Neural progenitor cell (in vitro differentiated cells): ENCODE measurements at regions not wholly inside any gene's neighbourhood (a gene's known extent, or its start where the extent isn't known, plus 50 kb on each side); places are given as distances from the start of the nearest gene placed in this dataset.
"Not testable (repeated sequence)": the region's sequence is repeated elsewhere in the genome, so short reads cannot be mapped to it uniquely, and the experiment has no call there.

Experiments
- DNase-seq: peaks from one replicate; pipeline ENCODE4 v3.0.0-alpha.2; 2016; ENCODE audit warnings: low spot score
- H2AFZ ChIP-seq: fragments of 200-600 bp; sonication (generic); replicated peaks from 2 replicates; pipeline ENCODE4 v1.6.1; 2016; ENCODE audit warnings: antibody characterized with exemption
- H3F3A ChIP-seq: fragments of 200-600 bp; sonication (generic); 2 replicates; pipeline ENCODE4 v1.6.1; 2016; ENCODE audit warnings: antibody characterized with exemption, low read depth
- H3K27ac ChIP-seq: fragments of 200-600 bp; sonication (generic); 2 replicates; pipeline ENCODE4 v1.5.1; 2016; ENCODE audit warnings: mild to moderate bottlenecking
- H3K27me3 ChIP-seq: fragments of 200-600 bp; sonication (generic); 2 replicates; pipeline ENCODE4 v1.6.1; 2016; ENCODE audit warnings: mild to moderate bottlenecking, moderate library complexity
- H3K36me3 ChIP-seq: fragments of 200-600 bp; sonication (generic); 2 replicates; pipeline ENCODE4 v1.5.1; 2016
- H3K4me1 ChIP-seq: fragments of 200-600 bp; sonication (generic); 2 replicates; pipeline ENCODE4 v1.6.1; 2016; ENCODE audit warnings: mixed run types
- H3K4me2 ChIP-seq: fragments of 200-600 bp; sonication (generic); 2 replicates; pipeline ENCODE4 v1.6.1; 2016
- H3K4me3 ChIP-seq: fragments of 200-600 bp; sonication (generic); 2 replicates; pipeline ENCODE4 v1.5.1; 2016
- H3K79me2 ChIP-seq: fragments of 200-600 bp; sonication (generic); 2 replicates; pipeline ENCODE4 v1.6.1; 2016; ENCODE audit warnings: low read depth
- H3K9ac ChIP-seq: fragments of 200-600 bp; sonication (generic); 2 replicates; pipeline ENCODE4 v1.6.1; 2016
- H3K9me3 ChIP-seq: fragments of 200-600 bp; sonication (generic); 2 replicates; pipeline ENCODE4 v1.5.1; 2016; ENCODE audit warnings: low read depth
- H4K20me1 ChIP-seq: fragments of 200-600 bp; sonication (generic); 2 replicates; pipeline ENCODE4 v1.6.1; 2016; ENCODE audit warnings: low read depth
- H3K27ac Mint-ChIP-seq: 3 replicates; pipeline ENCODE4 v1.8.0; 2021; ENCODE audit warnings: mixed read lengths
- H3K27me3 Mint-ChIP-seq: 2 replicates; pipeline ENCODE4 v1.8.0; 2022; ENCODE audit warnings: low read depth, mild to moderate bottlenecking, inconsistent platforms, moderate library complexity, mixed read lengths; ENCODE audit not compliant: insufficient read depth
- H3K36me3 Mint-ChIP-seq: 3 replicates; pipeline ENCODE4 v1.8.0; 2021; ENCODE audit warnings: mixed read lengths
- H3K4me1 Mint-ChIP-seq: 3 replicates; pipeline ENCODE4 v1.8.0; 2021; ENCODE audit warnings: mixed read lengths
- H3K4me3 Mint-ChIP-seq: 3 replicates; pipeline ENCODE4 v1.8.0; 2021; ENCODE audit warnings: mild to moderate bottlenecking, moderate library complexity, mixed read lengths
- H3K9me3 Mint-ChIP-seq: 3 replicates; pipeline ENCODE4 v1.8.0; 2020; ENCODE audit warnings: mixed read lengths
- EZH2 ChIP-seq: fragments of 200-600 bp; sonication (generic); IDR thresholded peaks from 2 replicates; pipeline ENCODE4 v1.6.1; 2017; ENCODE audit warnings: antibody characterized with exemption, mild to moderate bottlenecking, moderate library complexity
- EZH2phosphoT487 ChIP-seq: fragments of 200-600 bp; sonication (generic); IDR thresholded peaks from 2 replicates; pipeline ENCODE4 v1.6.1; 2017; ENCODE audit warnings: antibody characterized with exemption
- TF ChIP-seq, protein P1 (sequence below): fragments of 200-600 bp; sonication (generic); IDR thresholded peaks from 2 replicates; pipeline ENCODE4 v1.5.1; 2017; ENCODE audit warnings: antibody characterized with exemption, mild to moderate bottlenecking

DNA sequence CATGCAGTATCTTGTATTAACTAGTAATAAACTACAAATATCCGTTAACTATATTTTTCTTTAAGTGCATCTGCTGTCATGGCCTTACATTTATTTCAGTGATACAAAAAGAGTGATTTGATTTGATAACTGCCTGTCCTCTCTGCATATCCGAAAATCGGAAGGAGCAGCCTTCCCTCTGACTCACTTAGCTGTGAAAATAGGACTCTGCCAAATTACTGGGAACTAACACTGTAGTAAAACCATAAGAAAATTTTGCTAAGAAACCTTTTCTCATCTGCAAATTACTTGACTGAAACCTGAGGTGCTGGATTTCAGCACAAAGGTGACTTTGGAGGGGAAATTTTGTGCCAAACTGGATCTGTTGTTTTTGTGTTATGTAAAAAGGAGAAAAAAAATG, 176.6 kb upstream of the MKLN1 start:
- Histone ChIP-seq H3K9me3 (no peaks in the 10 kb centered on the region), H3K9ac (no peak overlapping the region), H3K4me1 (no peaks in the 10 kb centered on the region), H2AFZ (no peak overlapping the region), H3K4me3 (no peak overlapping the region), H4K20me1 (no peaks in the 10 kb centered on the region), H3K27ac (no peak overlapping the region), H3F3A (no peaks in the 10 kb centered on the region), H3K79me2 (no peaks in the 10 kb centered on the region), H3K36me3 (no peaks in the 10 kb centered on the region), H3K27me3 (no peaks in the 10 kb centered on the region), H3K4me2 (no peak overlapping the region)
- Mint-ChIP-seq H3K4me1 (no peaks in the 10 kb centered on the region), H3K27me3 (no peaks in the 10 kb centered on the region), H3K4me3 (no peak overlapping the region), H3K27ac (no peak overlapping the region), H3K9me3 (no peaks in the 10 kb centered on the region), H3K36me3 (no peaks in the 10 kb centered on the region)
- TF ChIP-seq EZH2: no peak
- no peak for TF ChIP-seq EZH2phosphoT487
- TF ChIP-seq, protein P1, sequence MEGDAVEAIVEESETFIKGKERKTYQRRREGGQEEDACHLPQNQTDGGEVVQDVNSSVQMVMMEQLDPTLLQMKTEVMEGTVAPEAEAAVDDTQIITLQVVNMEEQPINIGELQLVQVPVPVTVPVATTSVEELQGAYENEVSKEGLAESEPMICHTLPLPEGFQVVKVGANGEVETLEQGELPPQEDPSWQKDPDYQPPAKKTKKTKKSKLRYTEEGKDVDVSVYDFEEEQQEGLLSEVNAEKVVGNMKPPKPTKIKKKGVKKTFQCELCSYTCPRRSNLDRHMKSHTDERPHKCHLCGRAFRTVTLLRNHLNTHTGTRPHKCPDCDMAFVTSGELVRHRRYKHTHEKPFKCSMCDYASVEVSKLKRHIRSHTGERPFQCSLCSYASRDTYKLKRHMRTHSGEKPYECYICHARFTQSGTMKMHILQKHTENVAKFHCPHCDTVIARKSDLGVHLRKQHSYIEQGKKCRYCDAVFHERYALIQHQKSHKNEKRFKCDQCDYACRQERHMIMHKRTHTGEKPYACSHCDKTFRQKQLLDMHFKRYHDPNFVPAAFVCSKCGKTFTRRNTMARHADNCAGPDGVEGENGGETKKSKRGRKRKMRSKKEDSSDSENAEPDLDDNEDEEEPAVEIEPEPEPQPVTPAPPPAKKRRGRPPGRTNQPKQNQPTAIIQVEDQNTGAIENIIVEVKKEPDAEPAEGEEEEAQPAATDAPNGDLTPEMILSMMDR: no peak
- no peak for DNase-seq

DNA sequence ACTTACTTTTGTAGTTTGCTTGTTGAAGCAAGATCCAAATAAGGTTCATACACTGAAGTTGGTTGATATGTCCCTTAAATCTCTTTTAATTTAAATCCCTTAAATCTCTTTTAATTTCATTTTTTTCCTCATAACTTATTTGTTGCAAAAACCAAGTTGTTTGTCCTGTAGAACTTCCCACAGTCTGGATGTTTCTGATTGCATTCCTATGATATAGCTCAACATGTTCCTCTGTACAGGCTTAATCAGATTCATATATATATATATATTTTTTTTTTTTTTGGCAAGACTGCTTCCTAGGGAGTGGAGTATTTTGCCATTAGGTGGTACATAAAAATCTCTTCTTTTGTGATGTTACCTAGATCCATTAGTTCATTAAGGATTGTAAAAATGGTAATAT, 174.9 kb upstream of the MKLN1 start:
- H3K4me2 ChIP-seq: no peak overlapping the region
- H3K36me3 ChIP-seq: no peaks in the 10 kb centered on the region
- Mint-ChIP-seq H3K36me3 (no peaks in the 10 kb centered on the region), H3K27ac (no peak overlapping the region), H3K27me3 (no peaks in the 10 kb centered on the region), H3K4me1 (no peaks in the 10 kb centered on the region), H3K9me3 (no peaks in the 10 kb centered on the region), H3K4me3 (no peak overlapping the region)
- H3K27ac ChIP-seq: no peak overlapping the region
- H3K79me2 ChIP-seq: no peaks in the 10 kb centered on the region
- no peaks in the 10 kb centered on the region for H3K9me3 ChIP-seq
- no peak overlapping the region for H3K4me3 ChIP-seq
- H3K9ac ChIP-seq: no peak overlapping the region
- DNase-seq: no peak
- H2AFZ ChIP-seq: no peak overlapping the region
- no peaks in the 10 kb centered on the region for H3K4me1 ChIP-seq
- H4K20me1 ChIP-seq: no peaks in the 10 kb centered on the region
- H3K27me3 ChIP-seq: no peaks in the 10 kb centered on the region
- H3F3A ChIP-seq: no peaks in the 10 kb centered on the region
- no peak for TF ChIP-seq EZH2
- TF ChIP-seq, protein P1: no peak
- TF ChIP-seq EZH2phosphoT487: no peak

DNA sequence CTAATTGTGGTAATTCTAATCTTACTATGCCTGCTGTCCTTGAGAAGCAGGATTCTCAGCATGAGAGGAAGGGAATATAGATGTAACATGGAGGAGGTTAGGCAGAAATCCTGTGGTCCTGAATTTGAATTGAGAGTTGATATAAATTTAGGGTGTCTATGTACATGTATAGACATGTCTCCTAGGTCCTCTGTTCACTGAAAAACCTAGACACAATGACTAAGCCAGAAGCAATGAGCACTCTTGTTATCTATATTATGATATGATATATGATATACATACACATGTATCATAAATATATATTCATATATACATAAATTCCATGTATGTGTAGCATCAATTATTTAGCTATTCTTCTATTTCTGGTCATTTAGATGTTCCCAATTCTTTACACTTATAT, 173.3 kb upstream of the MKLN1 start:
- H3K4me3 ChIP-seq: no peak overlapping the region
- Mint-ChIP-seq H3K27ac (no peak overlapping the region), H3K27me3 (no peaks in the 10 kb centered on the region), H3K4me3 (no peak overlapping the region), H3K4me1 (no peaks in the 10 kb centered on the region), H3K9me3 (no peaks in the 10 kb centered on the region), H3K36me3 (no peaks in the 10 kb centered on the region)
- H3F3A ChIP-seq: no peaks in the 10 kb centered on the region
- H3K36me3 ChIP-seq: no peaks in the 10 kb centered on the region
- no peak for TF ChIP-seq EZH2phosphoT487
- no peaks in the 10 kb centered on the region for H3K79me2 ChIP-seq
- no peaks in the 10 kb centered on the region for H3K4me1 ChIP-seq
- no peaks in the 10 kb centered on the region for H3K9me3 ChIP-seq
- no peak overlapping the region for H3K9ac ChIP-seq
- H2AFZ ChIP-seq: no peak overlapping the region
- H3K27me3 ChIP-seq: no peaks in the 10 kb centered on the region
- no peak overlapping the region for H3K27ac ChIP-seq
- H4K20me1 ChIP-seq: no peaks in the 10 kb centered on the region
- DNase-seq: no peak
- no peak overlapping the region for H3K4me2 ChIP-seq

DNA sequence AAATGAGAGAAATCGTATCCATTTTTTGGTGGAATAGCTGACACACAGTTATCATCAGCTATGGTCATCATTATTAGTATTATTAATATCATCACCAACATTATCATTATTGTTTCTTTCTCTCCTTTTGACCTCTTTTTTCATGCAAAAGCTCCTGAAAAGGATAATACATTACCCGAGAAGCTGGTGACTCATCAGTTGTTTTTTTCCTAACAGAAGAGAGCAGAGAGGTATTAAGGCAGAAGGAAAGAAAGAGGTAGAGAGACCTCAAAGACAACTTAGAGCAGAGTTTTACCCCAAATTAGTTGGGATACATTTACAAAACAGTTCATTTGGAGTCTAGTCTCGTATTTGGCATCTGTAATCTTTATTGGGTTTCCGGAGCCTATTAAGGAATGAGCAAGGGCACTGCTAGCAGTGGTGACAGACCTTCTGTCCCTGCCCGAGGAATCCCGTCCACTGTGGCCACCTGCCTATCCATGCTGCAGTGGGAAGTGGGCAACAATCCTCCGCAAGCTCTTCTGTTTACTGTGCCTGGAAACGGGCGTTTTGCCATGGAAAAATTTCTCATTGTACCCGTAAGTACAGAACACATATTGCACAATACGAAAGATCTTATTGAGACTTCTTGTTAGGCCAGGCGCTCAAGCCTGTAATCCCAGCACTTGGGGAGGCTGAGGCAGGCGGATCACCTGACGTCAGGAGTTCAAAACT, 170.0 kb upstream of the MKLN1 start:
- no peak overlapping the region for H3K27ac ChIP-seq
- H3K4me1 Mint-ChIP-seq: no peaks in the 10 kb centered on the region
- H3K36me3 ChIP-seq: no peaks in the 10 kb centered on the region
- no peaks in the 10 kb centered on the region for H3K36me3 Mint-ChIP-seq
- H2AFZ ChIP-seq: no peak overlapping the region
- TF ChIP-seq EZH2phosphoT487 (no peak), EZH2 (no peak)
- TF ChIP-seq, protein P1: no peak
- no peak overlapping the region for H3K4me3 Mint-ChIP-seq
- no peak overlapping the region for H3K9ac ChIP-seq
- H3K4me3 ChIP-seq: no peak overlapping the region
- no peak overlapping the region for H3K27ac Mint-ChIP-seq
- no peaks in the 10 kb centered on the region for H3F3A ChIP-seq
- no peak overlapping the region for H3K4me2 ChIP-seq
- H4K20me1 ChIP-seq: no peaks in the 10 kb centered on the region
- DNase-seq: no peak
- no peaks in the 10 kb centered on the region for H3K79me2 ChIP-seq
- no peaks in the 10 kb centered on the region for H3K27me3 ChIP-seq
- H3K9me3 Mint-ChIP-seq: no peaks in the 10 kb centered on the region
- no peaks in the 10 kb centered on the region for H3K4me1 ChIP-seq
- H3K27me3 Mint-ChIP-seq: peaks cover 3% of the 10 kb centered on the region
- H3K9me3 ChIP-seq: no peaks in the 10 kb centered on the region

DNA sequence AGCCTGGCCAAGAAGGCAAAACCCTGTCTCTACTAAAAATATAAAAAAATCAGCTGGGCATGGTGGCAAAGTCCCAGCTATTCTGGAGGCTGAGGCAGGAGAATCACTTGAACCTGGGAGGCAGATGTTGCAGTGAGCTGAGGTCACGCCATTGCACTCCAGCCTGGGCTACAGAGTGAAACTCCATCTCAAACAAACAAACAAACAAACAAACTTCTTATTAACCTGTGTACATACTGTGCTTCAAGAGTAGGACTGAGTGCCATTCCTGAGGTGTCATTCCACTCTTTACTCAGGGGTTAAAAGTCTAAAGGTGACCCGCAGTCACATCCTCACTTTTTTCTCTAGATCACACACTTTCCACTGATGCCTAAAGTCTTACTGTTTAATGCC, 169.4 kb upstream of the MKLN1 start:
- not testable (repeated sequence) for H3K36me3 Mint-ChIP-seq, H3K9me3 ChIP-seq, H3K4me3 ChIP-seq, H3K4me2 ChIP-seq, DNase-seq, H2AFZ ChIP-seq, H3K27me3 Mint-ChIP-seq, H3K4me3 Mint-ChIP-seq, H4K20me1 ChIP-seq, H3K4me1 Mint-ChIP-seq, H3K27ac Mint-ChIP-seq, H3K27ac ChIP-seq, H3K27me3 ChIP-seq, H3F3A ChIP-seq, H3K36me3 ChIP-seq, H3K4me1 ChIP-seq, H3K9me3 Mint-ChIP-seq, H3K9ac ChIP-seq, H3K79me2 ChIP-seq
